Activated naive CD8-positive, alpha-beta T cell treated with anti-CD3 and anti-CD28 coated beads, Interleukin-2, amount 50 U/mL, for 24 hours (primary cell): ENCODE measurements at regions not wholly inside any gene's neighbourhood (a gene's known extent, or its start where the extent isn't known, plus 50 kb on each side); places are given as distances from the start of the nearest gene placed in this dataset.

Source experiments
- ATAC-seq: fragments of 150-1000 bp; cut with Tn5 transposase; one replicate; pipeline ENCODE4 v1.10.0; 2021
- DNase-seq: peaks from one replicate; pipeline ENCODE4 v3.0.0; 2021
- H3K27ac Mint-ChIP-seq: one replicate; pipeline ENCODE4 v1.8.0; 2021; ENCODE audit warnings: mild to moderate bottlenecking, mixed read lengths
- H3K27me3 Mint-ChIP-seq: one replicate; pipeline ENCODE4 v1.8.0; 2021; ENCODE audit warnings: mixed read lengths
- H3K36me3 Mint-ChIP-seq: one replicate; pipeline ENCODE4 v1.8.0; 2021; ENCODE audit warnings: low read depth, mixed read lengths
- H3K4me1 Mint-ChIP-seq: one replicate; pipeline ENCODE4 v1.8.0; 2021; ENCODE audit warnings: mixed read lengths
- H3K4me3 Mint-ChIP-seq: one replicate; pipeline ENCODE4 v1.8.0; 2021; ENCODE audit warnings: mild to moderate bottlenecking, moderate library complexity, mixed read lengths
- H3K9me3 Mint-ChIP-seq: one replicate; pipeline ENCODE4 v1.8.0; 2021; ENCODE audit warnings: mixed read lengths

DNA sequence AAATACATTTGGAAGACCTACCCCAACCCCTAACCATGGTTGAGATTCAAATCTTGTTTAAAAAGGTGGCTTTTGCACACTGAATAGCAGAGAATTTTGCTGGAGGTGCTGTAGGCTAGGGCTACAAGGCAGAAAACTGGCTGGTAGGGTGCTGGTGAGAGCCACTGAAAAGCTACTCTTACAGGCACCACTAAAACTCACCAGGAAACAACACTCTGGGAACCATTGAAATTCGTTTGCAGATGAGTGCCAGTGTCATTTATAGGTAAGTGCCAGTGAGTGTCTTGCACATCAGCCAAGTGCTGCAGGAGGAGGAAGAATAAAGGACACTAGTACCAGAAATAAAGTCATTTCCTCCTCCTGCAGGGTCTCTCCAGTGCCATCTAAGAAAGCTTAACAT lies 610.2 kb downstream of the ZNF385D start:
- Mint-ChIP-seq H3K4me3 (no peak overlapping the region), H3K27me3 (no peaks in the 10 kb centered on the region), H3K27ac (no peak overlapping the region), H3K4me1 (no peaks in the 10 kb centered on the region), H3K36me3 (no peaks in the 10 kb centered on the region), H3K9me3 (peaks cover 10% of the 10 kb centered on the region)
- no peak for DNase-seq
- no peak for ATAC-seq

DNA sequence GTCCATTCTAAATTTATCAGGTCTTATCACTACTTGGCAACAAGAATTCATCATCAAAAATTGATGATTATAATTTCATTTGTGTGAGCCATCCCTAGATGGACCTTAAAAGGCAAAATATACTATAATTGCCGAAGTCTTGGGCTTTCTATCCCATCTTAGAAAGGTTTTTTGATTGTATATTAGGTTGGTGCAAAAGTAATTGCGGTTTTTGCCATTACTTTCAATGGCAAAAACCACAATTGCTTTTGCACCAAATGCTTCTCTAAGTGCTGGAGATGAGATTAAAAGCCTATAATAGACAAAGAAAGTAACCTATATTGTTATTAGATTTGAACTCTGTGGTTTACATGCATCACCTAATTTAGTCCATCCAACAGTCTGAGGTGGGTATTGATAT lies 612.9 kb downstream of the ZNF385D start:
- H3K27ac Mint-ChIP-seq = no peak overlapping the region
- DNase-seq = no peak
- H3K4me1 Mint-ChIP-seq = no peaks in the 10 kb centered on the region
- peaks cover 10% of the 10 kb centered on the region for H3K9me3 Mint-ChIP-seq
- H3K27me3 Mint-ChIP-seq = no peaks in the 10 kb centered on the region
- H3K4me3 Mint-ChIP-seq = no peak overlapping the region
- no peaks in the 10 kb centered on the region for H3K36me3 Mint-ChIP-seq
- no peak for ATAC-seq

DNA sequence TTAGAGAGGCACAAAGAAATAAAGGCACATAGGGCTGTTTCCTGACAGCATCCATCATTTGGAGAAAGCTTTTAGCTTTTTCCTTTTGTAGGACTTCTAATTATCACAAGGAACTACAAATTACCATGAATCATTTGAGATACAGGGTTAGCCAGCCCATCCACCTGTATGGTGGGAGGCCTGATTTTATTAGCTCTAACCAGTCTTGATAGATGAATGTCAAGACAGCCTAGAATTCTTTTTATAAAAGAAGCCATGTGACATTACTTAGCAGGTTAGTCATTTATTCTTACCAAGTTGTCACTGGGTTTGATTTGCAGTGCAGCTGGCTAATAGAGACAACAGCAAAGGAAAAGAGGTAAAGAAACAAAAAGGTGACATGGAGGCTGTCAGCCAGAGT lies 618.1 kb downstream of the ZNF385D start:
- Mint-ChIP-seq H3K9me3 (peaks cover 13% of the 10 kb centered on the region), H3K4me3 (no peak overlapping the region), H3K27ac (no peak overlapping the region), H3K36me3 (no peaks in the 10 kb centered on the region), H3K27me3 (no peaks in the 10 kb centered on the region), H3K4me1 (no peaks in the 10 kb centered on the region)
- ATAC-seq (no peak), DNase-seq (no peak)

DNA sequence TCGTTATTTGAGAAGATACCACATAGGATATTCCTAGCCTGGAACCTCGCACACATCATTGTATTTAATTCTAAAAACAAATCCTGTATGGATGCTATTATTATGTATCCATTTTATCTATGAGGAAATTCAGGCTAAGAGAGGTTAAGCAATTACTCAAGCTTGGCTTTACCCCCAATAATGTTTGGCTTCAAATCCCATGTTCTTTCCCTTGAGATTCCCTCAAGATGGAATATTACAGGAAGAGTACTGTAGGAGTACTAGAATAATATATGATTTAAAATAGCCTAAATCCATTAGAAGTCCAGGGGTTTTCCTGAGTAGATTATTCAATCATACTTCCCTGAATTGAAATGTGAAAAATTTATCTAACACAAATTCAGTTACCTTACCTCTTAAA lies 630.2 kb downstream of the ZNF385D start:
- Mint-ChIP-seq H3K4me1 (no peaks in the 10 kb centered on the region), H3K4me3 (no peak overlapping the region), H3K9me3 (peaks cover 24% of the 10 kb centered on the region), H3K36me3 (no peaks in the 10 kb centered on the region), H3K27ac (no peak overlapping the region), H3K27me3 (no peaks in the 10 kb centered on the region)
- ATAC-seq (no peak), DNase-seq (no peak)

DNA sequence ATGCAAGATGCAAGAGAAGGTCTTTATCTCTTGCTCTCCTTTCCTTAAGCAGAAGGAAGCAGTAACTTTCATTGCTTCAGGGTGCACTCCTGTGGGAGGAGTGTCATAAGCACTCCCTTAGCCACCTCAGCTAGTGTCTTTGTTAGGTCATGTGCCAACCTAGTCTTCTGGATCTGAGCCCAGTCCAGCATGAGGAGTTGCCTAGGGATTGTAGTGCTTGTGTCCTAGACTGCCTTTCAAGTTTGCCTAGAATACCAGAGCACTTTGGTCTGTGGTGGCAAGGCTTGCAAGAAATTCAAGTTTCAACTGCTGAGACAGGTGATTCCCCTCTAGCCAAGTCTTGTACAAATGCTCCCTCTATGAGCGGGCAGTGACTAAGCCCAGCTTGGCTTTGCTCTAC lies 633.6 kb downstream of the ZNF385D start:
- no peak overlapping the region for H3K27ac Mint-ChIP-seq
- no peaks in the 10 kb centered on the region for H3K4me1 Mint-ChIP-seq
- no peaks in the 10 kb centered on the region for H3K36me3 Mint-ChIP-seq
- H3K4me3 Mint-ChIP-seq = no peak overlapping the region
- DNase-seq = no peak
- H3K9me3 Mint-ChIP-seq = peaks cover 33% of the 10 kb centered on the region
- no peaks in the 10 kb centered on the region for H3K27me3 Mint-ChIP-seq
- no peak for ATAC-seq

DNA sequence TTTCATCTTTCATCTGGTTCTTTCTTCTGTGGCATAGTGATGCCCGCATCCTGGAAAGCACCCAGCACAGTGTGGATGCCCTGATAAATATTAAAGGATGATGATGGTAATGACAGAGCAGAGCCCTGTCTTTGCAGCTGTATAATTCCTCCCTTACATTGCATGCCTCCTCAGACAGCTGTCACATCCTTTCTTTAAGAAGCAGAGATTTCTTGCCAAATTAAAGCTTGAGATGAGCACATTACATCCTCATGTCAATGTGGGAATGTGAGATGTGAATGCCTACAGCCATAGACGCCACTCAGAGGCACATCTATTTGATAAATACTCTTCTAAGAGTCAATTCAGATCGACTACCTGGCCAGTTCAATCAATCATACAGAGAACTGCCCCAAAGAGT lies 642.0 kb downstream of the ZNF385D start:
- Mint-ChIP-seq H3K4me3 (no peak overlapping the region), H3K9me3 (peaks cover 38% of the 10 kb centered on the region), H3K36me3 (no peaks in the 10 kb centered on the region), H3K4me1 (no peaks in the 10 kb centered on the region), H3K27ac (no peak overlapping the region), H3K27me3 (no peaks in the 10 kb centered on the region)
- ATAC-seq (no peak), DNase-seq (no peak)

DNA sequence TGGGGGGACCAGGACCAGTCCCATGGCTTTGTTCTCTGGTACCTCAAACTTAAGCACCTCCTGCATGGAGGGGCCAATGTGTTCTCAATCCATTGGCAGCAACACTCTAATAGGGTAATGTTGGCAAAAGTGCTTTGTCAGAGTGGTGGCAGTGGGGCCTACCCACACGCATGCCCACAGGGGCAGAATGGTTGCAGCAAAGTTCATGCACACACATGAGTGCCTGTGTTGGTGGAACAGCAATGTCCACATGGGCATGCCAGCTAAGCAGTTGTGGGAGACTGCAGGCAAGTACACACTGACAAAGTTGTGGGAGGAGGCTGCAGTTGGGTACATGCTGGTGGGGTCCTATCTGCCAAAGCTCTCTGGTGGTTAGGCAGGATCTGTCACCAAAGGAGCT lies 645.2 kb downstream of the ZNF385D start:
- Mint-ChIP-seq H3K27ac (no peak overlapping the region), H3K9me3 (peaks cover 23% of the 10 kb centered on the region), H3K4me3 (no peak overlapping the region), H3K36me3 (no peaks in the 10 kb centered on the region), H3K27me3 (no peaks in the 10 kb centered on the region), H3K4me1 (no peaks in the 10 kb centered on the region)
- DNase-seq (no peak), ATAC-seq (no peak)

DNA sequence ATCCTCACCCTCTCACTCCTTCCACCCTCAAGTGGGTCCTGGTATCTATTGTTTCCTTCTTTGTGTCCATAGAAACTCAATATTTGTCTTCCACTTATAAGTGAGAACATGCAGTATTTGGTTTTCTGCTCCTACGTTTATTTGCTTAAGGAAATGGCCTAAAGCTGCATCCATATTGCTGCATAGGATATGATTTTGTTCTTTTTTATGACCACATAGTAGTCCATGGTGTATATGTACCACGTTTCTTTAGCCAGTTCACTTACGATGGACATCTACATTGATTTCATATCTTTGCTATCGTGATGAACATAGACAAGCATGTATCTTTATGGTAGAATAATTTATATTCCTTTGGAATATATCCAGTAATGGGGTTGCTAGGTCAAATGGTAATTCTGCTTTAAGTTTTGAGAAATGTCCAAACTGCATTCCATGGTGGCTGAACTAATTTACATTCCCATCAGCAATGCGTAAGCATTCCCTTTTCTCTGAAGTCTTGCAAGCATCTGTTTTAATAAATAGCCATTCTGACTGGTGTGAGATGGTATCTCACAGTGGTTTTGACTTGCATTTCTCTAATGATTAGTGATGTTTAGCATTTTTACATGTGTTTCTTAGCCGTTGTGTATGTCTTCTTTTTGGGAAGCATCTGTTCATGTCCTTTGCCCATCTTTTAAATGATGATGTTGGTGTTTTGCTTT lies 650.2 kb downstream of the ZNF385D start:
- ATAC-seq = no peak
- Mint-ChIP-seq H3K4me1 (no peaks in the 10 kb centered on the region), H3K27ac (no peak overlapping the region), H3K9me3 (peaks cover 18% of the 10 kb centered on the region), H3K27me3 (no peaks in the 10 kb centered on the region), H3K36me3 (no peaks in the 10 kb centered on the region), H3K4me3 (no peak overlapping the region)
- DNase-seq = no peak

DNA sequence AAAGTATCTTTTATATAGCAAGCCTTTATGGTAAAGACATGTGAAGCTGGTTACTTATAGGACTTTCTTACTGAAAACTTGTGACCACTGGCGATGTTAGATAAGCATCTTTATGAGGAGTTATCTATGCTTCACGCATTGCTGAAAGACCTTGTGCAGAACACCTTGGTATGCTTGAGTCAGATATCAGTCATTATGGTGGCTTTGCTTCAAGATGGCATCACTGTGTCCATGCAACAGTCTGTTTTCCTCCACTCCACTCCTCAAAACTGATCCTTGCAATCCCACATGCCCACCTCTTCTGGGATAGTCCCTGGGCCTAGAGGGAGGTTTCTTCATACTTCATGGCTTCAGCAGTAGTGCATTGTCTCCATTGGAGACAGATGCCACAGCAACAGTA lies 656.3 kb downstream of the ZNF385D start:
- Mint-ChIP-seq H3K4me1 (no peaks in the 10 kb centered on the region), H3K4me3 (no peak overlapping the region), H3K27ac (no peak overlapping the region), H3K27me3 (no peaks in the 10 kb centered on the region), H3K36me3 (no peaks in the 10 kb centered on the region), H3K9me3 (peaks cover 16% of the 10 kb centered on the region)
- DNase-seq (no peak), ATAC-seq (no peak)

DNA sequence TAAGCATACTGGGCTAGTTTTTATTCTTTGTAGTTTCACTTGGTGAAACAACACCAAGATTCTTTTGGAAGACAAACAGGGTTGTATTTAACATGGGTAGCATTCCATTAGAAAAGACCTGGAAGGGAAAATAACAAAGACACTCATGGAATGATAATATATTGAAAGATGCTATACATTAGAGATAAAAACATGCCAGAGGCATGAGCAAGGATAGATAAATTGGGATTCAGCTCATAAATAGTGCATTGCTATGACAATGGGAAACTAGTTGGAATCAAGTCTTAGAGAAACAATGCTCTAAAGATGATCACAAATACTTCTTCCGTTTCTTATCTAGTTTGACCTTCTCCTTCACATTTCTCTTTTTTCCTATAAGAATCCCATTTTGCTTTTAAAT lies 677.4 kb downstream of the ZNF385D start:
- ATAC-seq (no peak), DNase-seq (no peak)
- no peaks in the 10 kb centered on the region for H3K36me3 Mint-ChIP-seq
- H3K4me3 Mint-ChIP-seq = no peak overlapping the region
- H3K27ac Mint-ChIP-seq = no peak overlapping the region
- no peaks in the 10 kb centered on the region for H3K27me3 Mint-ChIP-seq
- peaks cover 32% of the 10 kb centered on the region for H3K9me3 Mint-ChIP-seq
- H3K4me1 Mint-ChIP-seq = no peaks in the 10 kb centered on the region

DNA sequence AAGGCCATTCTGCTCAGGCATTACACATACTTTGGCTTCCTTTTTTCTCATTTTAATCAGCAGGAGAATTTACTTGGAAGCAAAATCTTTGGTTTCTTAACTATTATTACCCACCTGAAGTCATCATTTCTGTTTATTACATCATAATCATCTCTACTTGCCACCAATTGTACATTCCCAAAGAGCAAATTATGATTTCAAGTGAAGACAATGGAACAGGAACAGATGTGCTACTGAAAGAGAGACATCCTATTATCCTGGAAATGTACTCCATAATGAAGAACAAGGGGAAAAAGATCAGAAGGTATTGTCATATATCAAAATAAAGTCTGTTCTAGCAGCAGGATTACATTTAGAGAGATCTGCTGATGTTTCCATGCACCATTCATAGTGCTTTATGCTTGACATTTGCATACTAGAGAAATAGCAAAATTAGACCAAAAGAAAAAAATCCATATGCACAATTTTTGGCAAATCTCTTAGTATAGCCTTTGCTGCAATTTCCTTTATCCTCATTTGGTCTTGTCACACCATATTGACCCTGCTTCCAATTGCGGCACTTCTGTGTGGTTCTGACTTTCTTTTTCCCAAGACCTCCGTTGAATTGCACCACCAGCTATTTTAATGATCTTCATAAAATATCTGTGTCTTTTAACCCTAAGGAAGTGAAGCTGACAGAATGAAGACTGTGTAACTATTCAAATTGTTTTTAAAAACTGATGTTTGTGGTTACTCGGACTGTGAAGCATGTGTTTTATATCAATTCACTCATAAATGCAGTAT lies 683.8 kb downstream of the ZNF385D start:
- Mint-ChIP-seq H3K27me3 (no peaks in the 10 kb centered on the region), H3K27ac (no peak overlapping the region), H3K4me1 (no peaks in the 10 kb centered on the region), H3K36me3 (no peaks in the 10 kb centered on the region), H3K4me3 (no peak overlapping the region), H3K9me3 (peaks cover 28% of the 10 kb centered on the region)
- ATAC-seq (no peak), DNase-seq (no peak)

DNA sequence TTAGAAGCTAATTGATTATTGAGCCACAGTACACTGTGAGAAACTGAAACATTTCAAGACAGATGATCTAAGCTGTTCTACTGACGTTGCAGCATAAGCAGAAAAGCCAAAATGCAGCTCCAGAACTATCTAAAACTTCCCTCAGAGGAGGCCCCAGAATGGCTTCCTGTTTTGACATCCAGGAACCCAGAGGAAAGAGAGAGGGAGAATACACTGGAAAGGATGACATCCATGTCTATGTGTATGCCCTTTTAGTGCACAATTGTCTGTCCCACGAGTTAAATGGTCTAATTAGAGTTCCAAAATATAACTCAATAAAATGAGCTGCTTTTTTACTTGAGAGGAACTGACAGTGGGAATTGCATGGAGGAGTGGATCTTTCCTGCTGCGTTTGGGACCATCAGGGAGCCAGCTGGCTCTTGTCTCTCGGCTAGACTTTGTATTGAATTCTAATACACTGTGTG lies 688.1 kb downstream of the ZNF385D start:
- no peak overlapping the region for H3K4me3 Mint-ChIP-seq
- H3K9me3 Mint-ChIP-seq = peaks cover 11% of the 10 kb centered on the region
- ATAC-seq = no peak
- H3K27ac Mint-ChIP-seq = no peak overlapping the region
- no peaks in the 10 kb centered on the region for H3K4me1 Mint-ChIP-seq
- H3K27me3 Mint-ChIP-seq = no peaks in the 10 kb centered on the region
- DNase-seq = no peak
- H3K36me3 Mint-ChIP-seq = no peaks in the 10 kb centered on the region

DNA sequence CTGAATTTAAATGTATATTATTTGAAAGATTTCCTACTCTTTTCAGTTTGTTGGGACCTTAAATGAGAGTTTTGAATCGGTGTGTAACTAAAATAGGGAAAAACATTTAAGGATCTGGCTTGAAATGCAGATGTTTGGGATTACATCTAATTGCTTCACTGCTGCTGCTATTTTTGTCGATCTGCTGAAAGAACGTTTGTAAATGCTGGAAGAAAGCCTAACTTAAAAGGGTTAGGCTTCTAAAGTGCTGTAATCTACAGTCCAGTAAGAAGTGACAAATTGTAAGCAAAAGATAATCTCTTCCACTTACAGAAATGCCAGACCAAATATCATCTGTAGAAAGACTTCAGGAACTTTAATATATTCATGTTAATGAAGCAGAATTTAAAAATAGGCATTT lies 691.6 kb downstream of the ZNF385D start:
- ATAC-seq (no peak), DNase-seq (no peak)
- Mint-ChIP-seq H3K4me1 (no peaks in the 10 kb centered on the region), H3K36me3 (no peaks in the 10 kb centered on the region), H3K4me3 (no peak overlapping the region), H3K27me3 (no peaks in the 10 kb centered on the region), H3K27ac (no peak overlapping the region), H3K9me3 (peaks cover 7% of the 10 kb centered on the region)

DNA sequence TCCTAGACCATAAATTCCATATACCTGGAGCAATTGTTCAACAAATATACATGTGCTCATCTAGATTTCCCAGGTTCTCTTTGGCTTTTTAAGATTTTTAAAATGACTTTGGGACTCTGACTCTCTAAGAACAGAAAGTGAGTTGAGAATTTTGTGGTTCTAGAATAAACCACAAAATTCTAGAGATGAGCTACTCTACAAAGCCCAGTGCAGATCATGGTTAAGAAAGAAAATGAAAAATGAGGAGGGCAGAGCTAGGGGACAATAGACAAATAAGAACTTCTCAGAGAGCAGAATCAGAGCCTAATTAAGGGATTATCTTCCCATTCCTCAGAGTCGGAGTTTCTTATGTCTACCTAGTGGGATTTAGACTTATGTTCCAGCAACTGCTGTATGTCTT lies 694.7 kb downstream of the ZNF385D start:
- H3K36me3 Mint-ChIP-seq = no peaks in the 10 kb centered on the region
- H3K27me3 Mint-ChIP-seq = no peaks in the 10 kb centered on the region
- H3K27ac Mint-ChIP-seq = no peak overlapping the region
- H3K9me3 Mint-ChIP-seq = peaks cover 10% of the 10 kb centered on the region
- no peaks in the 10 kb centered on the region for H3K4me1 Mint-ChIP-seq
- no peak overlapping the region for H3K4me3 Mint-ChIP-seq
- DNase-seq (no peak), ATAC-seq (no peak)

DNA sequence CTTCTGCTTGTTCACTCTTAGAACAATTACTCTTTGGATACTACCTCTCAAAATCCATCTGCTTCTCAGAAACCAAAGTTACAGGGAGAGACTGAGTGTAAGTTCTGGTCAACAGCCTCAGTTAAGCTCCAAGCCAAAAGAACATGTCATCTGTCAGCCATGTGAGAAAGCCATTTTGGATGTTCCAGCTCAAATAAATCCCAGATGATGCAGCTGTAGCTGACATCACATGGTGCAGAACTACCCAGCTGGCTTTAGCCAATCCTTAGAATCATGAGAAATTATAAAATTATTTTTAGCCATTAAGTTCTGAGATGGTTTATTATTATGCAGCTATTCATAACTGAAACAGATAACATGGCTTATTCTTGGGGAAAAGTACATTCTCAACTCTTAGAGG lies 696.0 kb downstream of the ZNF385D start:
- no peak overlapping the region for H3K4me3 Mint-ChIP-seq
- H3K36me3 Mint-ChIP-seq = no peaks in the 10 kb centered on the region
- H3K27ac Mint-ChIP-seq = no peak overlapping the region
- H3K9me3 Mint-ChIP-seq = peaks cover 3% of the 10 kb centered on the region
- no peaks in the 10 kb centered on the region for H3K4me1 Mint-ChIP-seq
- ATAC-seq (no peak), DNase-seq (no peak)
- H3K27me3 Mint-ChIP-seq = no peaks in the 10 kb centered on the region
